ENCODE measurements at regions not wholly inside any gene's neighbourhood (a gene's known extent, or its start where the extent isn't known, plus 50 kb on each side); places are given as distances from the start of the nearest gene placed in this dataset.

DNA sequence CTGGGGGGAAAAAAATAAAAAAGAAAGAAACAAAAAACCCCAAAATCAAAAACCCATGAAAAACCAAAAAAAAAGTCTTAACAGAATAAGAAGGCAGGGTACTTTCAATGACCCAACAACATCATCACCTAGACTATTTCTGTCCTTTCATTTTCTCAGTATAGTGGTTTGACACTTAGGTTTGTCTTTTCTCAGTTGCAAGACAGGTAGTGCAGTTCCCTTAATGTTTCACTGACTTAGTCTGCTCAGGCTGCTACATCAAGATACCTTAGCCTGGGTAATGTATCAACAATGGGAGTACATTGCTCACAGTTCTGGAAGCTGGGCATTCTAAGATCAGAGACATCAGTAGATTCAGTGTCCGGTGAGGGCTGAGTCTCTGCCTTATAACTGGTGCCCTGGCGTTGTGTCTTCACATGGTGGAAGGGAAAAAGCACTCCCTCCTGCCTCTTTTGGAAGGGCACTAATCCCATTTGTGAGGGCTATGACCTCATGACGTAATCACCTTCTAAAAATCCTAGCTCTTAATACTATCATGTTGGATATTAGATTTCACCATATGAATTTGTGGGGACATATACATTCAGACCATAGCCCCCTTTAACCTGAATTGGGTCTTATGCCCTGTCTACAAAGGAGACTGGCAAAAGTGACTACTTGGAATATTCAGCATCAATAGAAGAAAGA is 362.3 kb upstream of the RBFOX1 start:
- TF ChIP-seq, protein P1, sequence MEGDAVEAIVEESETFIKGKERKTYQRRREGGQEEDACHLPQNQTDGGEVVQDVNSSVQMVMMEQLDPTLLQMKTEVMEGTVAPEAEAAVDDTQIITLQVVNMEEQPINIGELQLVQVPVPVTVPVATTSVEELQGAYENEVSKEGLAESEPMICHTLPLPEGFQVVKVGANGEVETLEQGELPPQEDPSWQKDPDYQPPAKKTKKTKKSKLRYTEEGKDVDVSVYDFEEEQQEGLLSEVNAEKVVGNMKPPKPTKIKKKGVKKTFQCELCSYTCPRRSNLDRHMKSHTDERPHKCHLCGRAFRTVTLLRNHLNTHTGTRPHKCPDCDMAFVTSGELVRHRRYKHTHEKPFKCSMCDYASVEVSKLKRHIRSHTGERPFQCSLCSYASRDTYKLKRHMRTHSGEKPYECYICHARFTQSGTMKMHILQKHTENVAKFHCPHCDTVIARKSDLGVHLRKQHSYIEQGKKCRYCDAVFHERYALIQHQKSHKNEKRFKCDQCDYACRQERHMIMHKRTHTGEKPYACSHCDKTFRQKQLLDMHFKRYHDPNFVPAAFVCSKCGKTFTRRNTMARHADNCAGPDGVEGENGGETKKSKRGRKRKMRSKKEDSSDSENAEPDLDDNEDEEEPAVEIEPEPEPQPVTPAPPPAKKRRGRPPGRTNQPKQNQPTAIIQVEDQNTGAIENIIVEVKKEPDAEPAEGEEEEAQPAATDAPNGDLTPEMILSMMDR (IDR thresholded peaks at IDR 0.05; ENCODE audit: low read depth, low read length) = no peak
- TF ChIP-seq, protein P2, sequence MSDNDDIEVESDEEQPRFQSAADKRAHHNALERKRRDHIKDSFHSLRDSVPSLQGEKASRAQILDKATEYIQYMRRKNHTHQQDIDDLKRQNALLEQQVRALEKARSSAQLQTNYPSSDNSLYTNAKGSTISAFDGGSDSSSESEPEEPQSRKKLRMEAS (IDR thresholded peaks at IDR 0.05; ENCODE audit: low read depth, low read length) = no peak
